PFSK-1 (cell line): ENCODE measurements at regions not wholly inside any gene's neighbourhood (a gene's known extent, or its start where the extent isn't known, plus 50 kb on each side); places are given as distances from the start of the nearest gene placed in this dataset.

Source experiments
- SIN3A ChIP-seq: IDR thresholded peaks from 2 replicates; pipeline ENCODE4 v1.6.1; 2012; ENCODE audit warnings: mild to moderate bottlenecking, low read length, moderate library complexity, borderline replicate concordance; ENCODE audit not compliant: insufficient read depth
- TAF1 ChIP-seq: IDR thresholded peaks from 2 replicates; pipeline ENCODE4 v1.6.1; 2012; ENCODE audit warnings: low read length, control low read depth, borderline replicate concordance; ENCODE audit not compliant: insufficient read depth
- TF ChIP-seq, protein P1 (sequence below), 2 experiments: IDR thresholded peaks; 2 replicates each; pipeline versions ENCODE4 v1.6.1 to v1.8.0; 2011 to 2012; ENCODE audit warnings: low read depth in 2 of 2, low read length in 2 of 2, control low read depth in 1 of 2, inconsistent platforms in 1 of 2, mild to moderate bottlenecking in 1 of 2, moderate library complexity in 1 of 2; ENCODE audit not compliant: insufficient read depth in 1 of 2

- TF ChIP-seq TAF1 (no peak), SIN3A (no peak)
- TF ChIP-seq, protein P1, sequence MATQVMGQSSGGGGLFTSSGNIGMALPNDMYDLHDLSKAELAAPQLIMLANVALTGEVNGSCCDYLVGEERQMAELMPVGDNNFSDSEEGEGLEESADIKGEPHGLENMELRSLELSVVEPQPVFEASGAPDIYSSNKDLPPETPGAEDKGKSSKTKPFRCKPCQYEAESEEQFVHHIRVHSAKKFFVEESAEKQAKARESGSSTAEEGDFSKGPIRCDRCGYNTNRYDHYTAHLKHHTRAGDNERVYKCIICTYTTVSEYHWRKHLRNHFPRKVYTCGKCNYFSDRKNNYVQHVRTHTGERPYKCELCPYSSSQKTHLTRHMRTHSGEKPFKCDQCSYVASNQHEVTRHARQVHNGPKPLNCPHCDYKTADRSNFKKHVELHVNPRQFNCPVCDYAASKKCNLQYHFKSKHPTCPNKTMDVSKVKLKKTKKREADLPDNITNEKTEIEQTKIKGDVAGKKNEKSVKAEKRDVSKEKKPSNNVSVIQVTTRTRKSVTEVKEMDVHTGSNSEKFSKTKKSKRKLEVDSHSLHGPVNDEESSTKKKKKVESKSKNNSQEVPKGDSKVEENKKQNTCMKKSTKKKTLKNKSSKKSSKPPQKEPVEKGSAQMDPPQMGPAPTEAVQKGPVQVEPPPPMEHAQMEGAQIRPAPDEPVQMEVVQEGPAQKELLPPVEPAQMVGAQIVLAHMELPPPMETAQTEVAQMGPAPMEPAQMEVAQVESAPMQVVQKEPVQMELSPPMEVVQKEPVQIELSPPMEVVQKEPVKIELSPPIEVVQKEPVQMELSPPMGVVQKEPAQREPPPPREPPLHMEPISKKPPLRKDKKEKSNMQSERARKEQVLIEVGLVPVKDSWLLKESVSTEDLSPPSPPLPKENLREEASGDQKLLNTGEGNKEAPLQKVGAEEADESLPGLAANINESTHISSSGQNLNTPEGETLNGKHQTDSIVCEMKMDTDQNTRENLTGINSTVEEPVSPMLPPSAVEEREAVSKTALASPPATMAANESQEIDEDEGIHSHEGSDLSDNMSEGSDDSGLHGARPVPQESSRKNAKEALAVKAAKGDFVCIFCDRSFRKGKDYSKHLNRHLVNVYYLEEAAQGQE (IDR thresholded peaks at IDR 0.05; ENCODE audit: insufficient read depth in 1 of 2, low read depth in 2 of 2, low read length in 2 of 2) = no peak
These were observed 1720.3 kb downstream of the HACE1 start for GRCh38 chr6:103139377-103139776.
